Liver (tissue), 8 donors: ENCODE measurements at regions not wholly inside any gene's neighbourhood (a gene's known extent, or its start where the extent isn't known, plus 50 kb on each side); places are given as distances from the start of the nearest gene placed in this dataset.

Experiments used
- DNase-seq: peaks from one replicate; pipeline ENCODE4 v3.0.0-alpha.2; 2017; ENCODE audit warnings: low spot score
- H3K27ac ChIP-seq, 2 donors: one replicate each; pipeline ENCODE4 v1.7.0; 2013; ENCODE audit warnings: inconsistent platforms in 2 of 2, low read length in 2 of 2, control low read depth in 1 of 2, low read depth in 1 of 2, mild to moderate bottlenecking in 1 of 2
- H3K27me3 ChIP-seq, 4 donors: one replicate each; pipeline versions ENCODE4 v1.6.1 to v1.7.0; 2013; ENCODE audit warnings: low read length in 3 of 4, inconsistent platforms in 1 of 4, mild to moderate bottlenecking in 1 of 4, moderate library complexity in 1 of 4; ENCODE audit not compliant: control insufficient read depth in 4 of 4, insufficient read depth in 4 of 4
- H3K36me3 ChIP-seq, 4 donors: one replicate each; pipeline versions ENCODE4 v1.6.1 to v1.7.0; 2013; ENCODE audit warnings: low read length in 3 of 4, mild to moderate bottlenecking in 3 of 4, low read depth in 1 of 4, moderate library complexity in 1 of 4; ENCODE audit not compliant: control insufficient read depth in 4 of 4, insufficient read depth in 3 of 4
- H3K4me1 ChIP-seq, 4 donors: one replicate each; pipeline versions ENCODE4 v1.6.1 to v1.7.0; 2013; ENCODE audit warnings: low read length in 3 of 4, mild to moderate bottlenecking in 3 of 4, moderate library complexity in 1 of 4; ENCODE audit not compliant: control insufficient read depth in 4 of 4, insufficient read depth in 4 of 4
- H3K4me3 ChIP-seq, 3 donors: one replicate each; pipeline versions ENCODE4 v1.6.1 to v1.7.0; 2013; ENCODE audit warnings: low read length in 3 of 3, control low read depth in 1 of 3, low read depth in 1 of 3, mild to moderate bottlenecking in 1 of 3
- H3K9ac ChIP-seq, 2 donors: one replicate each; pipeline ENCODE4 v1.7.0; 2013; ENCODE audit warnings: low read length in 2 of 2, mild to moderate bottlenecking in 2 of 2, moderate library complexity in 2 of 2, control low read depth in 1 of 2, low read depth in 1 of 2
- H3K9me3 ChIP-seq, 4 donors: one replicate each; pipeline versions ENCODE4 v1.6.1 to v1.7.0; 2013; ENCODE audit warnings: low read length in 3 of 4; ENCODE audit not compliant: control insufficient read depth in 4 of 4
- ATF3 ChIP-seq: IDR thresholded peaks from 2 replicates; pipeline ENCODE4 v1.6.1; 2016; ENCODE audit warnings: antibody characterized with exemption
- CTCF ChIP-seq: fragments of 150-350 bp; IDR thresholded peaks from 2 replicates; pipeline ENCODE4 v1.5.1; 2017; ENCODE audit warnings: improper control_type of control experiment, low read depth, low read length; ENCODE audit not compliant: missing input control
- EGR1 ChIP-seq, 2 donors: IDR thresholded peaks; 2 replicates each; pipeline ENCODE4 v1.6.1; 2016 to 2018; ENCODE audit warnings: antibody characterized with exemption in 2 of 2, low read depth in 2 of 2
- FOXA1 ChIP-seq: IDR thresholded peaks from 2 replicates; pipeline ENCODE4 v1.6.1; 2016; ENCODE audit warnings: antibody characterized with exemption
- FOXA2 ChIP-seq: IDR thresholded peaks from 2 replicates; pipeline ENCODE4 v1.6.1; 2016; ENCODE audit warnings: antibody characterized with exemption
- HNF4A ChIP-seq, 2 donors: conservative IDR thresholded peaks; 2 replicates each; pipeline ENCODE4 v1.6.1; 2016; ENCODE audit warnings: antibody characterized with exemption in 2 of 2, mild to moderate bottlenecking in 2 of 2
- HNF4G ChIP-seq: IDR thresholded peaks from 2 replicates; pipeline ENCODE4 v1.6.1; 2016; ENCODE audit warnings: antibody characterized with exemption
- JUND ChIP-seq, 2 donors: IDR thresholded peaks; 2 replicates each; pipeline ENCODE4 v1.6.1; 2016; ENCODE audit warnings: antibody characterized with exemption in 2 of 2
- NR2F2 ChIP-seq: IDR thresholded peaks from 2 replicates; pipeline ENCODE4 v1.6.1; 2016; ENCODE audit warnings: antibody characterized with exemption
- REST ChIP-seq: IDR thresholded peaks from 2 replicates; pipeline ENCODE4 v1.6.1; 2016; ENCODE audit warnings: antibody characterized with exemption, mild to moderate bottlenecking
- RXRA ChIP-seq, 2 donors: IDR thresholded peaks; 2 replicates each; pipeline ENCODE4 v1.6.1; 2017 to 2018; ENCODE audit warnings: antibody characterized with exemption in 2 of 2, mild to moderate bottlenecking in 1 of 2
- SP1 ChIP-seq: IDR thresholded peaks from 2 replicates; pipeline ENCODE4 v1.6.1; 2018; ENCODE audit warnings: antibody characterized with exemption, mild to moderate bottlenecking
- YY1 ChIP-seq: IDR thresholded peaks from 2 replicates; pipeline ENCODE4 v1.6.1; 2016; ENCODE audit warnings: antibody characterized with exemption, mild to moderate bottlenecking
- ZBTB33 ChIP-seq: IDR thresholded peaks from 2 replicates; pipeline ENCODE4 v1.6.1; 2016; ENCODE audit warnings: antibody characterized with exemption
- WGBS: extraction: QIAGEN DNeasy Blood & Tissue Kit; methylation state at CpG from one replicate; pipeline ENCODE4 v1.1.7; 2013; 5-methylcytosine and 5-hydroxymethylcytosine counted together
- donor health status: healthy.
- donor health status: healthy.
- donor health status: healthy.
- donor health status: healthy.
- donor health status: healthy.

GRCh38 chr11:19651028-19651427 is 61.6 kb upstream of the NAV2 start (continued):
- TF ChIP-seq FOXA1, result no peak
- no peak for TF ChIP-seq ZBTB33
- TF ChIP-seq HNF4A (conservative IDR thresholded peaks at IDR 0.05), result no peak
- TF ChIP-seq NR2F2, result no peak
- no peak for TF ChIP-seq SP1
- TF ChIP-seq JUND (IDR thresholded peaks at IDR 0.05), result no peak
- TF ChIP-seq RXRA (IDR thresholded peaks at IDR 0.05), result no peak

GRCh38 chr11:19650467-19650866 is 62.2 kb upstream of the NAV2 start:
- no peak overlapping the region for H3K27ac ChIP-seq
- no peaks in the 10 kb centered on the region for H3K9me3 ChIP-seq
- 88% methylated on average over 3 of the region's 3 CpGs for WGBS
- DNase-seq, result no peak
- TF ChIP-seq FOXA2 (no peak), RXRA (IDR thresholded peaks at IDR 0.05) (no peak)
- H3K4me1 ChIP-seq, result no peaks in the 10 kb centered on the region
- H3K4me3 ChIP-seq, result no peak overlapping the region
- H3K36me3 ChIP-seq, result no peaks in the 10 kb centered on the region
- H3K27me3 ChIP-seq, result no peaks in the 10 kb centered on the region
- H3K9ac ChIP-seq, result no peak overlapping the region

- H3K27ac ChIP-seq, result no peak overlapping the region
- WGBS, result 93% methylated on average over 4 of the region's 4 CpGs
- no peak for DNase-seq
- no peak overlapping the region for H3K9ac ChIP-seq
- H3K36me3 ChIP-seq, result no peaks in the 10 kb centered on the region
- H3K27me3 ChIP-seq, result no peaks in the 10 kb centered on the region
- H3K9me3 ChIP-seq, result no peaks in the 10 kb centered on the region
- no peak overlapping the region for H3K4me3 ChIP-seq
- no peak for TF ChIP-seq NR2F2
- no peak for TF ChIP-seq HNF4G
- no peak for TF ChIP-seq JUND (IDR thresholded peaks at IDR 0.05)
- no peak for TF ChIP-seq CTCF
- no peak for TF ChIP-seq FOXA2
- TF ChIP-seq YY1, result no peak
- TF ChIP-seq ATF3, result no peak
- no peak for TF ChIP-seq EGR1 (IDR thresholded peaks at IDR 0.05; ENCODE audit: low read depth in 2 of 2)
- no peak for TF ChIP-seq SP1
- no peak for TF ChIP-seq REST
- TF ChIP-seq RXRA (IDR thresholded peaks at IDR 0.05), result no peak
- no peak for TF ChIP-seq FOXA1
- H3K4me1 ChIP-seq, result no peaks in the 10 kb centered on the region
Observed at GRCh38 chr11:19649751-19650150, 62.9 kb upstream of the NAV2 start.
